Mucosa of descending colon (tissue), 3 donors: ENCODE measurements at regions not wholly inside any gene's neighbourhood (a gene's known extent, or its start where the extent isn't known, plus 50 kb on each side); places are given as distances from the start of the nearest gene placed in this dataset.

Source experiments
- ATAC-seq: fragments of 200-7000 bp; cut with Tn5 transposase; one replicate; pipeline ENCODE4 v1.9.1; 2020; ENCODE audit warnings: mild to moderate bottlenecking, moderate library complexity
- DNase-seq, 3 donors: peaks; one replicate each; pipeline ENCODE4 v3.0.0-alpha.2; 2020
- H3K36me3 ChIP-seq: fragments of 200-600 bp; one replicate; pipeline ENCODE4 v1.8.0; 2021; ENCODE audit warnings: low read depth, mild to moderate bottlenecking
- H3K4me1 ChIP-seq: fragments of 200-600 bp; one replicate; pipeline ENCODE4 v1.8.0; 2021; ENCODE audit warnings: low read depth, mild to moderate bottlenecking
- H3K4me3 ChIP-seq: fragments of 200-600 bp; one replicate; pipeline ENCODE4 v1.8.0; 2021; ENCODE audit warnings: mild to moderate bottlenecking
- H3K9me3 ChIP-seq: fragments of 200-600 bp; one replicate; pipeline ENCODE4 v1.8.0; 2021; ENCODE audit warnings: mild to moderate bottlenecking
- CTCF ChIP-seq: fragments of 200-600 bp; IDR thresholded peaks from one replicate; pipeline ENCODE4 v1.8.0; 2022; ENCODE audit warnings: antibody characterized with exemption, mild to moderate bottlenecking
- intact Hi-C, 2 donors: fragments of 100-400 bp; cut with DNase I in 1 of 2; cut with micrococcal nuclease in 1 of 2; formaldehyde crosslinking; loops; one replicate each; pipeline versions ENCODE4 v1.11.0 to v1.11.1; 2022; cut with DNase I, micrococcal nuclease
- donor health status: DM: no; HTN: no; CAD: no; lungs with moderate emphysema.
- donor health status: DM: no; HTN: no; CAD: no.
- donor health status: DM: no; HTN: yes; CAD: no.

GRCh38 chr12:87812681-87813080, 216.5 kb downstream of the C12orf50 start:
- intact Hi-C loops: no loop called here
- H3K9me3 ChIP-seq: no peaks in the 10 kb centered on the region
- TF ChIP-seq CTCF: no peak
- ATAC-seq (no peak), DNase-seq (no peak)
- H3K4me1 ChIP-seq: no peaks in the 10 kb centered on the region
- no peak overlapping the region for H3K4me3 ChIP-seq
- H3K36me3 ChIP-seq: no peaks in the 10 kb centered on the region

DNA sequence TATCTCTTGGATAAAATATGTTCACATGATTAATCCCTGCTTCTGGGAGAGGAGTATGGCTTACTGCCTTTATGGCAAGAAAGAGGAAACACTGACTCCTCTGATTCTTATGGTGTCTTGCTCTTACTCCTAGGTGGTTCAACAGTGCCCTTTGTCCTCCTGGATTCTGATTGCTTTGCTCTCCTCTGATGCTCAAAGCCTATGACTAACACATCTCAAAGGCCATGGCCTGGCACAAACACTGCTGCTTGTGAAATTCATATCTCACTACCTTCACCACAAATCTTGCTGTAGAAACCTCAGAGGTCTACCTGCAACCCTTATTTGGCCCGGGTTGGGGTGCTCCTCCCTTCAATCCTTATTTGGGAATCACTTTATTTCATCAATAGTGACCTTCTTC, 217.2 kb downstream of the C12orf50 start:
- H3K4me1 ChIP-seq: no peaks in the 10 kb centered on the region
- ATAC-seq (no peak), DNase-seq (no peak)
- intact Hi-C loops: no loop called here
- TF ChIP-seq CTCF: no peak
- H3K9me3 ChIP-seq: no peaks in the 10 kb centered on the region
- no peak overlapping the region for H3K4me3 ChIP-seq
- no peaks in the 10 kb centered on the region for H3K36me3 ChIP-seq

- ATAC-seq (no peak), DNase-seq (no peak)
- no peak for TF ChIP-seq CTCF
- intact Hi-C loops: no loop called here
- Histone ChIP-seq H3K4me3 (no peak overlapping the region), H3K9me3 (no peaks in the 10 kb centered on the region), H3K36me3 (no peaks in the 10 kb centered on the region), H3K4me1 (no peaks in the 10 kb centered on the region)
Measured at GRCh38 chr12:87809916-87810315, 219.3 kb downstream of the C12orf50 start.

DNA sequence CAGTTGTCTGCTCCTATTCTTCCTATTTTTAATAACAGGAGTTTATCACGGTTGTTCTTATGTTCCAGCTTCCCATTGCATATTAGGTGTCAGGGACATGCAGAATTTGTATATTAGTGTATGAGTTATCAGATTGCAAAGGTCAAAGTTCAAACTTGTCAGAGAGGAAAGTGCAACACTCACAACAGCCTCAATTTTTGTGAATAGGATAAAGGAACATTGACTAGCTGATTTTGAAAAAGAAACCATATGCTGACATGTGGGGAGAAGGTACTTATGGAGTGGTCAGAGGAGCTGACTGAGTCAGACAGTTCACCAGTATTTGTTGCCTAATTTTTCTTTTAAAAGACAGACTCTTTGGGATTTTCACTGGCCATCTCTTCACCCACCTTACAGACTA, 222.1 kb downstream of the C12orf50 start:
- TF ChIP-seq CTCF: no peak
- intact Hi-C loops: no loop called here
- no peaks in the 10 kb centered on the region for H3K36me3 ChIP-seq
- no peak overlapping the region for H3K4me3 ChIP-seq
- no peak for DNase-seq
- no peak for ATAC-seq
- H3K9me3 ChIP-seq: no peaks in the 10 kb centered on the region
- no peaks in the 10 kb centered on the region for H3K4me1 ChIP-seq

DNA sequence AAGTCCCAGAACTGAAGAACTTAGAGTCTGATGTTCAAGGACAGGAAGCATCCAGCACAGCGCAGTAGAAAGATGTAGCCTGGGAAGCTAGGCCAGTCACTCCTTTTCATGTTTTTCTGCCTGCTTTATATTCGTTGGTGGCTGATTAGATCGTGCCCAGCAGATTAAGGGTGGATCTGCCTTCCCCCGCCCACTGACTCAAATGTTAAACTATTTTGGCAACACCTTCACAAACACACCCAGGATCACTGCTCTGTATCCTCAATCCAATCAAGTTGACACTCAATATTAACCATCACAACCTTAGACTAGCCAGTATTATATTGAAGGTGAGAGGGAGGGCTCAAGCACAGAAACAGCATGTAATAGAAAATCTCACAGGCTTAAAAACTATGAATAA, 222.9 kb downstream of the C12orf50 start:
- intact Hi-C loops: no loop called here
- TF ChIP-seq CTCF: no peak

DNA sequence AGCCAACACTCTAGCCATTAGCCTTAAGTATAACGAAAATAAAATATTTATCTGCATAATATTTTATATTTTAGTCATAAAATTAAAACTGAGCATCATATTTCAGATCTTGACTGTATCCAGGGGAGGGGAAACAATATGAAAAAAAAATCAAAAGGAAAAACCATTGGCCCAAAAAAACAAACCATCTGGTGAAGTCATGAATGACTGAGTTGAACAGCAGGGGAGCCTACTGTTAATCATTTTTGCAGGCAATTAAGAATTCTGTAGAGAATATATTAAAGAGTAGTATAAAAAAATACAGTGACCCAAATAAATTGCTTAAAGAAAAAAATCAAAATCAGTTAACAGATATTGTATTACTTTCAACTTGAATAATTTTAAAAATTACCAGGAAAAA, 224.8 kb downstream of the C12orf50 start:
- ATAC-seq (no peak), DNase-seq (no peak)
- TF ChIP-seq CTCF: no peak
- Histone ChIP-seq H3K9me3 (no peaks in the 10 kb centered on the region), H3K36me3 (no peaks in the 10 kb centered on the region), H3K4me3 (no peak overlapping the region), H3K4me1 (no peaks in the 10 kb centered on the region)
- intact Hi-C loops: no loop called here

More for the DNA sequence above, 222.9 kb downstream of the C12orf50 start:
- H3K9me3 ChIP-seq: no peaks in the 10 kb centered on the region
- no peak for ATAC-seq
- DNase-seq: no peak
- no peaks in the 10 kb centered on the region for H3K4me1 ChIP-seq
- H3K36me3 ChIP-seq: no peaks in the 10 kb centered on the region
- H3K4me3 ChIP-seq: no peak overlapping the region
